Panc1 (cell line): ENCODE measurements at regions not wholly inside any gene's neighbourhood (a gene's known extent, or its start where the extent isn't known, plus 50 kb on each side); places are given as distances from the start of the nearest gene placed in this dataset.

Experiments used
- POLR2AphosphoS5 ChIP-seq: IDR thresholded peaks from 2 replicates; pipeline ENCODE4 v1.6.1; 2012; ENCODE audit warnings: mild to moderate bottlenecking, low read depth, low read length, moderate library complexity
- SIN3A ChIP-seq: IDR thresholded peaks from 2 replicates; pipeline ENCODE4 v1.6.1; 2012; ENCODE audit warnings: low read depth, mild to moderate bottlenecking, low read length, moderate library complexity, borderline replicate concordance; ENCODE audit not compliant: insufficient read depth
- TCF7L2 ChIP-seq: IDR thresholded peaks from 2 replicates; pipeline ENCODE4 v1.6.1; 2011; ENCODE audit warnings: mild to moderate bottlenecking, low read depth, low read length, inconsistent platforms
- TF ChIP-seq, protein P1 (sequence below): fragments of 450-650 bp; IDR thresholded peaks from 2 replicates; pipeline ENCODE4 v1.5.1; 2017; ENCODE audit warnings: mild to moderate bottlenecking
- TF ChIP-seq, protein P2 (sequence below), 2 experiments: IDR thresholded peaks; 2 replicates each; pipeline ENCODE4 v1.6.1; 2011 to 2012; ENCODE audit warnings: low read depth in 2 of 2, control low read depth in 1 of 2, low read length in 1 of 2, mild to moderate bottlenecking in 1 of 2, moderate library complexity in 1 of 2; ENCODE audit not compliant: insufficient read depth in 1 of 2

DNA sequence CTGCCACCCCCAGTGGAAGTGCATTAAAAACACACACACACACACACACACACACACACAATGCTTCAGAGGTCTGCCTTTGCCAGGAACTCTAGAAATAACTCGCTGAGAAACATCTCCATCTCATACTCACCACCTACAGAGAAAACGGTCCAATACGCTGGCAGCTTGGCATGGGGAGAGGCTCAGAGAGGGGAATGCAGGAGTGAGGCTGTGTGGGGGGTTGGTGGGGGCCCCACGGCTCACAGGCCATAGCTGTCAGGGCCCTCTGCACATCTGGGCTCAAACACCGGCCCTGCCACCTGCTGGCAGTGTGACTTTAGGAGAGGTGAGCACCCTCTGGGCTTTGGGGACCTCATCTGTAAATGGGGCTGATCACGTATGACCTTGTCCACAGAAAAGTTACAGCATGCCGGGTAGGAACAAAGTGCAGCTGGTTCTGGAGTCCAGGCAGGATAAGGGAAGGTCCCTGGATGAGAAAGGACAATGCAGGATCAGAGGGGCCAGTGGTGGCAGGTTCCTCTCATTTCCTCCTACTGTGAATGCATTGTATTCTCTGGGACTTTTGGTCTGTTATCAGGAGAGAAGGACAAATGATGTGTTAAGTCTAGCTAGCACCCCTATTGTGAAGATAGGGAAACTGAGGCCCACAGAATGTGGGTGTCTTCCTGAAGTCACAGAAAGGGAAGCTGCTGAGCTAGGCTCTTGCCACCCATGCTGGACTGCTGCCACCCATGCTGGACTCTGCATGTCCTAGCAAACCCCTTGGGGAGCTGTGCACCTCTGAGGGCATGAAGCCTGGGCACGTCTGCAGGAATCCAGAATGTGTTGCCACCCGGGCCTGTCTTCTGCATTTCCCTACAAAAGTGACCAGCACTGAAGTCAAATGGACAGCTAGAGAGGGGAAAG, 404.6 kb downstream of the RPS24 start:
- TF ChIP-seq POLR2AphosphoS5 (no peak), SIN3A (no peak), TCF7L2 (no peak)
- TF ChIP-seq, protein P1, sequence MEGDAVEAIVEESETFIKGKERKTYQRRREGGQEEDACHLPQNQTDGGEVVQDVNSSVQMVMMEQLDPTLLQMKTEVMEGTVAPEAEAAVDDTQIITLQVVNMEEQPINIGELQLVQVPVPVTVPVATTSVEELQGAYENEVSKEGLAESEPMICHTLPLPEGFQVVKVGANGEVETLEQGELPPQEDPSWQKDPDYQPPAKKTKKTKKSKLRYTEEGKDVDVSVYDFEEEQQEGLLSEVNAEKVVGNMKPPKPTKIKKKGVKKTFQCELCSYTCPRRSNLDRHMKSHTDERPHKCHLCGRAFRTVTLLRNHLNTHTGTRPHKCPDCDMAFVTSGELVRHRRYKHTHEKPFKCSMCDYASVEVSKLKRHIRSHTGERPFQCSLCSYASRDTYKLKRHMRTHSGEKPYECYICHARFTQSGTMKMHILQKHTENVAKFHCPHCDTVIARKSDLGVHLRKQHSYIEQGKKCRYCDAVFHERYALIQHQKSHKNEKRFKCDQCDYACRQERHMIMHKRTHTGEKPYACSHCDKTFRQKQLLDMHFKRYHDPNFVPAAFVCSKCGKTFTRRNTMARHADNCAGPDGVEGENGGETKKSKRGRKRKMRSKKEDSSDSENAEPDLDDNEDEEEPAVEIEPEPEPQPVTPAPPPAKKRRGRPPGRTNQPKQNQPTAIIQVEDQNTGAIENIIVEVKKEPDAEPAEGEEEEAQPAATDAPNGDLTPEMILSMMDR: no peak; the same call in 1 of the 2 replicates
- TF ChIP-seq, protein P2, sequence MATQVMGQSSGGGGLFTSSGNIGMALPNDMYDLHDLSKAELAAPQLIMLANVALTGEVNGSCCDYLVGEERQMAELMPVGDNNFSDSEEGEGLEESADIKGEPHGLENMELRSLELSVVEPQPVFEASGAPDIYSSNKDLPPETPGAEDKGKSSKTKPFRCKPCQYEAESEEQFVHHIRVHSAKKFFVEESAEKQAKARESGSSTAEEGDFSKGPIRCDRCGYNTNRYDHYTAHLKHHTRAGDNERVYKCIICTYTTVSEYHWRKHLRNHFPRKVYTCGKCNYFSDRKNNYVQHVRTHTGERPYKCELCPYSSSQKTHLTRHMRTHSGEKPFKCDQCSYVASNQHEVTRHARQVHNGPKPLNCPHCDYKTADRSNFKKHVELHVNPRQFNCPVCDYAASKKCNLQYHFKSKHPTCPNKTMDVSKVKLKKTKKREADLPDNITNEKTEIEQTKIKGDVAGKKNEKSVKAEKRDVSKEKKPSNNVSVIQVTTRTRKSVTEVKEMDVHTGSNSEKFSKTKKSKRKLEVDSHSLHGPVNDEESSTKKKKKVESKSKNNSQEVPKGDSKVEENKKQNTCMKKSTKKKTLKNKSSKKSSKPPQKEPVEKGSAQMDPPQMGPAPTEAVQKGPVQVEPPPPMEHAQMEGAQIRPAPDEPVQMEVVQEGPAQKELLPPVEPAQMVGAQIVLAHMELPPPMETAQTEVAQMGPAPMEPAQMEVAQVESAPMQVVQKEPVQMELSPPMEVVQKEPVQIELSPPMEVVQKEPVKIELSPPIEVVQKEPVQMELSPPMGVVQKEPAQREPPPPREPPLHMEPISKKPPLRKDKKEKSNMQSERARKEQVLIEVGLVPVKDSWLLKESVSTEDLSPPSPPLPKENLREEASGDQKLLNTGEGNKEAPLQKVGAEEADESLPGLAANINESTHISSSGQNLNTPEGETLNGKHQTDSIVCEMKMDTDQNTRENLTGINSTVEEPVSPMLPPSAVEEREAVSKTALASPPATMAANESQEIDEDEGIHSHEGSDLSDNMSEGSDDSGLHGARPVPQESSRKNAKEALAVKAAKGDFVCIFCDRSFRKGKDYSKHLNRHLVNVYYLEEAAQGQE (IDR thresholded peaks at IDR 0.05; ENCODE audit: insufficient read depth in 1 of 2, low read depth in 2 of 2, low read length in 1 of 2): no peak
